GM06990 (cell line): ENCODE measurements at regions not wholly inside any gene's neighbourhood (a gene's known extent, or its start where the extent isn't known, plus 50 kb on each side); places are given as distances from the start of the nearest gene placed in this dataset.
"Not testable (repeated sequence)": the region's sequence is repeated elsewhere in the genome, so short reads cannot be mapped to it uniquely, and the experiment has no call there.

ENCODE experiments used
- DNase-seq: peaks from one replicate; pipeline ENCODE4 v3.0.0-alpha.2; 2011; ENCODE audit not compliant: insufficient read length; ENCODE audit errors: extremely low read depth
- H3K27me3 ChIP-seq: replicated peaks from 2 replicates; pipeline ENCODE4 v1.6.0; 2011; ENCODE audit warnings: low read length; ENCODE audit not compliant: control insufficient read depth, insufficient read depth
- H3K36me3 ChIP-seq: 2 replicates; pipeline ENCODE4 v1.5.1; 2011; ENCODE audit warnings: low read length; ENCODE audit not compliant: control insufficient read depth, insufficient read depth
- H3K4me3 ChIP-seq: replicated peaks from 2 replicates; pipeline ENCODE4 v1.5.1; 2011; ENCODE audit warnings: low read depth, mild to moderate bottlenecking, control low read depth, low read length
- CTCF ChIP-seq: IDR thresholded peaks from 2 replicates; pipeline ENCODE4 v1.5.1; 2011; ENCODE audit warnings: low read length, control low read depth, mild to moderate bottlenecking, inconsistent platforms; ENCODE audit not compliant: insufficient read depth, poor library complexity, severe bottlenecking

GRCh38 chr3:190180268-190180667 lies 59.6 kb upstream of the P3H2 start:
- no peak overlapping the region for H3K4me3 ChIP-seq
- no peak for TF ChIP-seq CTCF
- no peak for DNase-seq
- H3K36me3 ChIP-seq = no peaks in the 10 kb centered on the region
- H3K27me3 ChIP-seq = no peaks in the 10 kb centered on the region

- no peaks in the 10 kb centered on the region for H3K36me3 ChIP-seq
- no peaks in the 10 kb centered on the region for H3K27me3 ChIP-seq
- H3K4me3 ChIP-seq = no peak overlapping the region
- no peak for DNase-seq
- no peak for TF ChIP-seq CTCF
Observed at GRCh38 chr3:190178779-190179178, 58.1 kb upstream of the P3H2 start.

- H3K4me3 ChIP-seq, H3K36me3 ChIP-seq, DNase-seq, H3K27me3 ChIP-seq: not testable (repeated sequence)
Observed at GRCh38 chr3:190176933-190177525, 56.3 kb upstream of the P3H2 start.

GRCh38 chr3:190176106-190176505 lies 55.4 kb upstream of the P3H2 start:
- not testable (repeated sequence) for H3K36me3 ChIP-seq, DNase-seq, H3K4me3 ChIP-seq, H3K27me3 ChIP-seq

GRCh38 chr3:190175490-190175889 lies 54.8 kb upstream of the P3H2 start:
- no peak for DNase-seq
- H3K4me3 ChIP-seq = no peak overlapping the region
- H3K27me3 ChIP-seq = no peaks in the 10 kb centered on the region
- no peak for TF ChIP-seq CTCF
- H3K36me3 ChIP-seq = no peaks in the 10 kb centered on the region

- Histone ChIP-seq H3K36me3 (no peaks in the 10 kb centered on the region), H3K4me3 (no peak overlapping the region), H3K27me3 (no peaks in the 10 kb centered on the region)
- DNase-seq = no peak
- TF ChIP-seq CTCF = no peak
Observed at GRCh38 chr3:190174471-190174870, 53.8 kb upstream of the P3H2 start.

GRCh38 chr3:190173426-190173825 lies 52.7 kb upstream of the P3H2 start:
- TF ChIP-seq CTCF = no peak
- Histone ChIP-seq H3K36me3 (no peaks in the 10 kb centered on the region), H3K4me3 (no peak overlapping the region), H3K27me3 (no peaks in the 10 kb centered on the region)
- DNase-seq = no peak
